Mesothelial cell of epicardium (in vitro differentiated cells): ENCODE measurements at regions not wholly inside any gene's neighbourhood (a gene's known extent, or its start where the extent isn't known, plus 50 kb on each side); places are given as distances from the start of the nearest gene placed in this dataset.

ENCODE experiments used
- DNase-seq, 2 experiments: peaks; one replicate each; pipeline ENCODE4 v3.0.0; 2021; ENCODE audit warnings: low spot score in 2 of 2; ENCODE audit not compliant: unreplicated experiment in 2 of 2
- H3K27ac Mint-ChIP-seq: 2 replicates; pipeline ENCODE4 v1.8.0; 2021; ENCODE audit warnings: mixed read lengths
- H3K27me3 Mint-ChIP-seq: 2 replicates; pipeline ENCODE4 v1.8.0; 2021; ENCODE audit warnings: low read depth, mixed read lengths
- H3K36me3 Mint-ChIP-seq: 2 replicates; pipeline ENCODE4 v1.8.0; 2021; ENCODE audit warnings: mixed read lengths
- H3K4me1 Mint-ChIP-seq: 2 replicates; pipeline ENCODE4 v1.8.0; 2021; ENCODE audit warnings: mixed read lengths
- H3K4me3 Mint-ChIP-seq: 2 replicates; pipeline ENCODE4 v1.8.0; 2021; ENCODE audit warnings: mild to moderate bottlenecking, moderate library complexity, mixed read lengths
- H3K9me3 Mint-ChIP-seq: 2 replicates; pipeline ENCODE4 v1.8.0; 2021; ENCODE audit warnings: mixed read lengths
- TF ChIP-seq, protein P1 (sequence below): fragments of 200-600 bp; sonication (generic); IDR thresholded peaks from one replicate; pipeline ENCODE4 v1.5.0; 2021; ENCODE audit warnings: antibody characterized with exemption; ENCODE audit not compliant: unreplicated experiment

DNA sequence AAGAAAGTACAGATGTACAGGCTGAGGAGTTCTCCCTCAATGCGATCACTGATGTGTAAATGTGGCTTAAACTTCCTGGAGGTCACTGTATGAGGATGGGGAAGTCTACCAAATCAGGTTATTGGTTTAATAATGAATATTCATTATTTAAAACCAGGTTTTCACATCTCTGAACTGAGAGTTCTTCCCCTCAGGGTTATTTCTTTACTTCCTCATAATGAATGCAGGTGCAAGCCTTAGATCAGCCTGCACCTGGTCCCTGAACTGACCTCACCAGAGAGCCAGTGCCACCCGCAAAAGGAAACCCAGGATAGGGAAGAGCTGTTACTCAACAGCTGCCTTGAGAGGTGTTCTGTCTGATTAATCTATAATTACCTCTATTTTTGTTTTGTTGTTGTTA is 369.0 kb downstream of the EPHA4 start:
- H3K27me3 Mint-ChIP-seq, result peaks cover 30% of the 10 kb centered on the region
- no peak overlapping the region for H3K27ac Mint-ChIP-seq
- TF ChIP-seq, protein P1, sequence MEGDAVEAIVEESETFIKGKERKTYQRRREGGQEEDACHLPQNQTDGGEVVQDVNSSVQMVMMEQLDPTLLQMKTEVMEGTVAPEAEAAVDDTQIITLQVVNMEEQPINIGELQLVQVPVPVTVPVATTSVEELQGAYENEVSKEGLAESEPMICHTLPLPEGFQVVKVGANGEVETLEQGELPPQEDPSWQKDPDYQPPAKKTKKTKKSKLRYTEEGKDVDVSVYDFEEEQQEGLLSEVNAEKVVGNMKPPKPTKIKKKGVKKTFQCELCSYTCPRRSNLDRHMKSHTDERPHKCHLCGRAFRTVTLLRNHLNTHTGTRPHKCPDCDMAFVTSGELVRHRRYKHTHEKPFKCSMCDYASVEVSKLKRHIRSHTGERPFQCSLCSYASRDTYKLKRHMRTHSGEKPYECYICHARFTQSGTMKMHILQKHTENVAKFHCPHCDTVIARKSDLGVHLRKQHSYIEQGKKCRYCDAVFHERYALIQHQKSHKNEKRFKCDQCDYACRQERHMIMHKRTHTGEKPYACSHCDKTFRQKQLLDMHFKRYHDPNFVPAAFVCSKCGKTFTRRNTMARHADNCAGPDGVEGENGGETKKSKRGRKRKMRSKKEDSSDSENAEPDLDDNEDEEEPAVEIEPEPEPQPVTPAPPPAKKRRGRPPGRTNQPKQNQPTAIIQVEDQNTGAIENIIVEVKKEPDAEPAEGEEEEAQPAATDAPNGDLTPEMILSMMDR, result no peak
- H3K9me3 Mint-ChIP-seq, result no peaks in the 10 kb centered on the region
- peaks cover 38% of the 10 kb centered on the region for H3K4me1 Mint-ChIP-seq
- H3K36me3 Mint-ChIP-seq, result no peaks in the 10 kb centered on the region
- H3K4me3 Mint-ChIP-seq, result no peak overlapping the region
- no peak for DNase-seq

DNA sequence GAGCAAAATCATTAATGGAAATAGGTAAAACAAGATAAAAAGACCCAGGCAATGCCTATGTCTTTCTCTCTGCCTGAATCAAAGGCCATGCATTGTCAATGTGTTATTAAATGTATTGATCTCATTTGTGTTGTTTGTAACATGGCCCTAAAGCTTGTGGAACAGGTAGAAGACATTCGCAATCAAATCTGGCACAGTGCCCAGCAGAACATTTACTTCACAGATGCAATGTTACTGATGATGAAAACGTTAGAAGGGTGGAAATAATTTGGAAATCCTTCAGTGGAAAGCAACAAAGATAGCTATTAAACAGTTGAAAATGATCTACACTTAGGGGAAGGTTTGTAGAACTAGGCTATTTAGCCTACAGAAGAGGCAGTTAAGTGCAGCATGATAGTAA is 368.2 kb downstream of the EPHA4 start:
- no peak overlapping the region for H3K4me3 Mint-ChIP-seq
- peaks cover 33% of the 10 kb centered on the region for H3K4me1 Mint-ChIP-seq
- TF ChIP-seq, protein P1, result no peak
- H3K9me3 Mint-ChIP-seq, result no peaks in the 10 kb centered on the region
- H3K27ac Mint-ChIP-seq, result no peak overlapping the region
- H3K27me3 Mint-ChIP-seq, result peaks cover 36% of the 10 kb centered on the region
- H3K36me3 Mint-ChIP-seq, result no peaks in the 10 kb centered on the region
- DNase-seq, result no peak

DNA sequence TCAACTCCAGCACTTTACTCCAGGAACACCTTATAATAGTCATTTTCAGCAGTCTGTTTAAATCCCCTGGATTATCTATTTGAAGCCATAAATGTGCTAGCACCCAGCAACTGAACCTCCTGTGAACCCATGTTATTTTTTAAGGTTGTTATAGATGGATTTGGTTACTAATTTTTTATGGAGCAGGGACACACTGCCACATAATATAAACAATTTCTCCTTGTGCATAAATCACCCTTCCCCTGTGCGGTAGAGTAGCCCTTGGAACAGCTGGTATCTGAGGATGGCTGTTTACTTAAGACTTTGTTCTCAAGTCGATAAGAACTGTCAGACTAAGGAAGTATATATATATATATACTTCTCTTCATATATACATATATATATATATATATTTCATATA is 367.4 kb downstream of the EPHA4 start:
- Mint-ChIP-seq H3K9me3 (no peaks in the 10 kb centered on the region), H3K27ac (no peak overlapping the region), H3K27me3 (peaks cover 38% of the 10 kb centered on the region), H3K36me3 (no peaks in the 10 kb centered on the region), H3K4me3 (no peak overlapping the region), H3K4me1 (peaks cover 33% of the 10 kb centered on the region)
- no peak for DNase-seq
- TF ChIP-seq, protein P1, result no peak

DNA sequence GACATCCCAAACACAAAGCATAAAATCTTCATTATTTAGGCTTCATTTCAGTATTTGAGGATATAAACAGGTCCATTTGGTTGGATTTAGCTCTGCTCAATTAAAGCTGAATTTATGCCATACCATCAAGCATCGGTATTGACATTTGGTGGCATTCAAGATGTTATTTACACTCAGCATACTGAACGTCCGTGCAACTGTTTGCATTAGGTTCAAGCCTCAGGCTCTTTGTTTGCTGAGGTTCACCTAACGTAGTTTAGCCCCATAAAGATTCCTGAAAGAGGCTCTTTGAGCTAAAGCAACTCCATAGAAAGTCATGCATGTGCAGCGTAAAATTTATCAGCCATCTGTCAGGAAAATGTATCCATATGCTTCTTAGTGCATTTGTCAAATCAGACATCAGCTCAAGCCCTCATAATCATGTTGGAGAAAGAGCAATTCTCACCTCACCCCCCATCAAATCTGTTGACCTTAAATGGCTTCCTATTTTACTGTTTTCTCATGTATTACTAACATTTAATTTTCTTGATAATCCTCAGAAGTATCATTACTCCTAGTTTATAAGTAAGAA is 366.9 kb downstream of the EPHA4 start:
- Mint-ChIP-seq H3K4me1 (peaks cover 32% of the 10 kb centered on the region), H3K27ac (no peak overlapping the region), H3K27me3 (peaks cover 39% of the 10 kb centered on the region), H3K9me3 (no peaks in the 10 kb centered on the region), H3K36me3 (no peaks in the 10 kb centered on the region), H3K4me3 (no peak overlapping the region)
- DNase-seq, result no peak
- TF ChIP-seq, protein P1, result no peak

DNA sequence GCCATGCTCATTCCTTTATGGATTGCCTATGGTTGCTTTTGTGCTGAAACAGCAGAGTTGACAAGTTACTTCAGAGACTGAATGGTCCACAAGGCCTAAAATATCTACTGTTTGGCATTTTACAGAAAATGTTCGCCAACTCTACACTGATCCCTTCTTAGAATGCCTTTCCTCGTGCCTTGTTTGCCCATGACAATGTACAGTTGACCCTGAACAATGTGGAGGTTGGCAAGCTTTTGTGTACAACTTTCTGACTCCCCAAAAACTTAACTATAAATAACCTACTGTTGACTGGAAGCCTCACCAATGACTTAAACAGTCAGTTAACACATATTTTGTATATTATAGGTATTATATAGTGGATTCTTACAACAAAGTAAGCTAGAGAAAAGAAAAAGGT is 361.4 kb downstream of the EPHA4 start:
- Mint-ChIP-seq H3K27ac (no peak overlapping the region), H3K36me3 (no peaks in the 10 kb centered on the region), H3K4me3 (no peak overlapping the region), H3K9me3 (no peaks in the 10 kb centered on the region), H3K27me3 (peaks cover 29% of the 10 kb centered on the region), H3K4me1 (no peaks in the 10 kb centered on the region)
- no peak for DNase-seq
- TF ChIP-seq, protein P1, result no peak

DNA sequence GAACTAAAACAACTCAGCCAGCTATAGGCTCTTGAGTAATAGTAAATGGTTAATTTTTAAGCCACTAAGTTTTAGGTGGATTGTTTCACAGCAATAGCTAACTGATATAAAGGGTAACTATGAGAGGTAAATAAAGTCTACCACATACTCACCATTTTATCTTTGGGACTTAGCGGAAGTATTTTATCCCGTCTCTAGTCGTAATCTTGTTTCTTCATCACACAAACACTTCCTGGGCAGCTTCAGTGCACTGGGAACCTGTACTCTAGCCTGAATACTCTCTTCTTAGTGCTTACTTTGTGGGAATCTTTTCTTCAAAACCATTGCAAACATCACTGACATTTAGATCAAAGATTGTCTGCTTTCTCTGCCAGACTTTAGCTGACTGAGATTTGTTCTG is 360.5 kb downstream of the EPHA4 start:
- no peak overlapping the region for H3K4me3 Mint-ChIP-seq
- H3K27me3 Mint-ChIP-seq, result peaks cover 29% of the 10 kb centered on the region
- DNase-seq, result no peak
- H3K9me3 Mint-ChIP-seq, result no peaks in the 10 kb centered on the region
- H3K4me1 Mint-ChIP-seq, result no peaks in the 10 kb centered on the region
- H3K27ac Mint-ChIP-seq, result no peak overlapping the region
- TF ChIP-seq, protein P1, result no peak
- H3K36me3 Mint-ChIP-seq, result no peaks in the 10 kb centered on the region
